DND-41 (cell line): ENCODE measurements at regions not wholly inside any gene's neighbourhood (a gene's known extent, or its start where the extent isn't known, plus 50 kb on each side); places are given as distances from the start of the nearest gene placed in this dataset.

ENCODE experiments used
- ATAC-seq: fragments of 200-7000 bp; cut with Tn5 transposase; 3 replicates; pipeline ENCODE4 v1.9.1; 2021; ENCODE audit warnings: low read depth; ENCODE audit not compliant: insufficient read depth
- DNase-seq: peaks from one replicate; pipeline ENCODE4 v3.0.0-alpha.2; 2020
- H2AFZ ChIP-seq: 2 replicates; pipeline ENCODE4 v1.6.0; 2012; ENCODE audit warnings: low read depth, low read length
- H3K27ac ChIP-seq: 2 replicates; pipeline ENCODE4 v1.5.1; 2012; ENCODE audit warnings: low read length, inconsistent platforms
- H3K27me3 ChIP-seq: fragments of 200-600 bp; sonication (generic); 2 replicates; pipeline ENCODE4 v1.6.0; 2012; ENCODE audit warnings: low read length, mild to moderate bottlenecking, inconsistent platforms; ENCODE audit not compliant: insufficient read depth, poor library complexity
- H3K36me3 ChIP-seq: 2 replicates; pipeline ENCODE4 v1.5.1; 2012; ENCODE audit warnings: low read length, inconsistent platforms; ENCODE audit not compliant: insufficient read depth
- H3K4me1 ChIP-seq: 2 replicates; pipeline ENCODE4 v1.5.1; 2012; ENCODE audit warnings: mild to moderate bottlenecking, low read length; ENCODE audit not compliant: insufficient read depth
- H3K4me2 ChIP-seq: 2 replicates; pipeline ENCODE4 v1.6.0; 2012; ENCODE audit warnings: mild to moderate bottlenecking, moderate library complexity, low read length, inconsistent platforms; ENCODE audit not compliant: insufficient read depth
- H3K4me3 ChIP-seq, 2 experiments: fragments of 200-600 bp in 1 of 2; shearing (Covaris generic) in 1 of 2; 2 replicates each; pipeline ENCODE4 v1.5.1; 2012 to 2016; ENCODE audit warnings: inconsistent platforms in 2 of 2, low read length in 2 of 2, mild to moderate bottlenecking in 2 of 2, low read depth in 1 of 2, moderate library complexity in 1 of 2
- H3K79me2 ChIP-seq: 2 replicates; pipeline ENCODE4 v1.6.0; 2012; ENCODE audit warnings: low read length, inconsistent platforms; ENCODE audit not compliant: insufficient read depth
- H3K9ac ChIP-seq: 2 replicates; pipeline ENCODE4 v1.6.0; 2012; ENCODE audit warnings: low read depth, mild to moderate bottlenecking, inconsistent platforms, low read length, moderate library complexity
- H3K9me3 ChIP-seq: 2 replicates; pipeline ENCODE4 v1.5.1; 2012; ENCODE audit warnings: low read length, moderate library complexity, mild to moderate bottlenecking, inconsistent platforms; ENCODE audit not compliant: insufficient read depth, severe bottlenecking
- H4K20me1 ChIP-seq: 2 replicates; pipeline ENCODE4 v1.6.0; 2012; ENCODE audit warnings: low read length; ENCODE audit not compliant: insufficient read depth
- EZH2 ChIP-seq: IDR thresholded peaks from 3 replicates; pipeline ENCODE4 v1.6.1; 2012; ENCODE audit warnings: borderline replicate concordance, low read depth, mild to moderate bottlenecking, moderate library complexity, low read length, inconsistent platforms; ENCODE audit not compliant: severe bottlenecking
- TF ChIP-seq, protein P1 (sequence below): IDR thresholded peaks from 2 replicates; pipeline ENCODE4 v1.5.1; 2012; ENCODE audit warnings: borderline replicate concordance, low read length, moderate library complexity, mild to moderate bottlenecking; ENCODE audit not compliant: poor library complexity, severe bottlenecking; ENCODE audit errors: extremely low read depth

GRCh38 chr1:9453375-9453774 is 85.9 kb upstream of the SLC25A33 start:
- ATAC-seq (no peak), DNase-seq (no peak)
- Histone ChIP-seq H3K9ac (no peak overlapping the region), H3K4me3 (no peak overlapping the region), H3K27ac (no peak overlapping the region), H3K36me3 (no peaks in the 10 kb centered on the region), H4K20me1 (no peaks in the 10 kb centered on the region), H2AFZ (no peak overlapping the region), H3K9me3 (no peaks in the 10 kb centered on the region), H3K4me1 (peaks cover 15% of the 10 kb centered on the region), H3K4me2 (no peak overlapping the region), H3K27me3 (no peaks in the 10 kb centered on the region), H3K79me2 (no peaks in the 10 kb centered on the region)
- TF ChIP-seq EZH2: no peak
- TF ChIP-seq, protein P1, sequence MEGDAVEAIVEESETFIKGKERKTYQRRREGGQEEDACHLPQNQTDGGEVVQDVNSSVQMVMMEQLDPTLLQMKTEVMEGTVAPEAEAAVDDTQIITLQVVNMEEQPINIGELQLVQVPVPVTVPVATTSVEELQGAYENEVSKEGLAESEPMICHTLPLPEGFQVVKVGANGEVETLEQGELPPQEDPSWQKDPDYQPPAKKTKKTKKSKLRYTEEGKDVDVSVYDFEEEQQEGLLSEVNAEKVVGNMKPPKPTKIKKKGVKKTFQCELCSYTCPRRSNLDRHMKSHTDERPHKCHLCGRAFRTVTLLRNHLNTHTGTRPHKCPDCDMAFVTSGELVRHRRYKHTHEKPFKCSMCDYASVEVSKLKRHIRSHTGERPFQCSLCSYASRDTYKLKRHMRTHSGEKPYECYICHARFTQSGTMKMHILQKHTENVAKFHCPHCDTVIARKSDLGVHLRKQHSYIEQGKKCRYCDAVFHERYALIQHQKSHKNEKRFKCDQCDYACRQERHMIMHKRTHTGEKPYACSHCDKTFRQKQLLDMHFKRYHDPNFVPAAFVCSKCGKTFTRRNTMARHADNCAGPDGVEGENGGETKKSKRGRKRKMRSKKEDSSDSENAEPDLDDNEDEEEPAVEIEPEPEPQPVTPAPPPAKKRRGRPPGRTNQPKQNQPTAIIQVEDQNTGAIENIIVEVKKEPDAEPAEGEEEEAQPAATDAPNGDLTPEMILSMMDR: no peak

DNA sequence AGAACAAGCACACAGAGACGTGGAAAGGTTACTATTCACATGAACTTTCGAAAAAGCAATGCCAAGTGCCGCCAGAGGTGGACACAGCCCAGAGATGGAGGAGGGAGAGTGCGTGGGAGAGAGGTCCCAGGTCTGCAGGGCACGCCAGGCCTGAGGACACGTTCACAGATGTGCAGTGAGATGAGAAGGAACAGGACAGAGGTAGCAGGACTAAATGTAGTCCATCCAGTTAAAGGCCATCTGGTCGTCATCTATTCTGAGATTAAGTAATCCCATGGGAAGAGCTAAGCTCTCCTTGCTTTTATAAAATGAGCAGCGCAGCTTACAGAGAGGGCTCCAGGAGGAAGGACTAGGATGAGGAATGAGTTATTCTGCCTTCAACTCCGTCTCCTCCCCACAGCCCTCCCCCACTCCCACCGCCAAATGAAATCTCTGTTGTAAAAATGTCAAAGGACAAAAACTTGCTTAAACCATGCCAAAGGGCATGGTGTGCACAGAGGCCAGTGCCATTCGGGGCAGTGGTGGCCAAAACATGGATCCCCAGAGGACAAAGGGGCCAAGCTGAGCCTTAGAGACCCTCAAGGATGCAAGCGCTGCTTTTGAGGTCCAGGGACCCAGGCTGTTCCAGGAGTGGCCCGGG is 85.4 kb upstream of the SLC25A33 start:
- H3K27me3 ChIP-seq: no peaks in the 10 kb centered on the region
- no peaks in the 10 kb centered on the region for H4K20me1 ChIP-seq
- ATAC-seq (no peak), DNase-seq (no peak)
- H3K9me3 ChIP-seq: no peaks in the 10 kb centered on the region
- H3K4me1 ChIP-seq: peaks cover 10% of the 10 kb centered on the region
- H3K4me3 ChIP-seq: no peak overlapping the region
- no peak overlapping the region for H3K27ac ChIP-seq
- H3K79me2 ChIP-seq: no peaks in the 10 kb centered on the region
- H2AFZ ChIP-seq: no peak overlapping the region
- no peaks in the 10 kb centered on the region for H3K36me3 ChIP-seq
- no peak overlapping the region for H3K9ac ChIP-seq
- no peak overlapping the region for H3K4me2 ChIP-seq
- TF ChIP-seq, protein P1: no peak
- TF ChIP-seq EZH2: no peak

- H3K4me2 ChIP-seq: no peak overlapping the region
- ATAC-seq: no peak
These were observed 84.7 kb upstream of the SLC25A33 start for GRCh38 chr1:9454494-9455066.

More at GRCh38 chr1:9454494-9455066, 84.7 kb upstream of the SLC25A33 start:
- Histone ChIP-seq H4K20me1 (no peaks in the 10 kb centered on the region), H3K79me2 (no peaks in the 10 kb centered on the region), H3K4me1 (peaks cover 7% of the 10 kb centered on the region), H3K36me3 (no peaks in the 10 kb centered on the region), H3K27me3 (no peaks in the 10 kb centered on the region), H3K9ac (no peak overlapping the region), H3K9me3 (no peaks in the 10 kb centered on the region), H3K4me3 (no peak overlapping the region), H3K27ac (no peak overlapping the region), H2AFZ (no peak overlapping the region)
- DNase-seq: no peak
- TF ChIP-seq EZH2: no peak
- TF ChIP-seq, protein P1: no peak
